ENCODE measurements at regions not wholly inside any gene's neighbourhood (a gene's known extent, or its start where the extent isn't known, plus 50 kb on each side); places are given as distances from the start of the nearest gene placed in this dataset.

GRCh38 chr2:128651000-128651399, 332.3 kb upstream of the HS6ST1 start:
- TF ChIP-seq, protein P1, sequence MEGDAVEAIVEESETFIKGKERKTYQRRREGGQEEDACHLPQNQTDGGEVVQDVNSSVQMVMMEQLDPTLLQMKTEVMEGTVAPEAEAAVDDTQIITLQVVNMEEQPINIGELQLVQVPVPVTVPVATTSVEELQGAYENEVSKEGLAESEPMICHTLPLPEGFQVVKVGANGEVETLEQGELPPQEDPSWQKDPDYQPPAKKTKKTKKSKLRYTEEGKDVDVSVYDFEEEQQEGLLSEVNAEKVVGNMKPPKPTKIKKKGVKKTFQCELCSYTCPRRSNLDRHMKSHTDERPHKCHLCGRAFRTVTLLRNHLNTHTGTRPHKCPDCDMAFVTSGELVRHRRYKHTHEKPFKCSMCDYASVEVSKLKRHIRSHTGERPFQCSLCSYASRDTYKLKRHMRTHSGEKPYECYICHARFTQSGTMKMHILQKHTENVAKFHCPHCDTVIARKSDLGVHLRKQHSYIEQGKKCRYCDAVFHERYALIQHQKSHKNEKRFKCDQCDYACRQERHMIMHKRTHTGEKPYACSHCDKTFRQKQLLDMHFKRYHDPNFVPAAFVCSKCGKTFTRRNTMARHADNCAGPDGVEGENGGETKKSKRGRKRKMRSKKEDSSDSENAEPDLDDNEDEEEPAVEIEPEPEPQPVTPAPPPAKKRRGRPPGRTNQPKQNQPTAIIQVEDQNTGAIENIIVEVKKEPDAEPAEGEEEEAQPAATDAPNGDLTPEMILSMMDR (IDR thresholded peaks at IDR 0.05; ENCODE audit: low read depth, low read length), result no peak
- TF ChIP-seq EZH2phosphoT487 (IDR thresholded peaks at IDR 0.05; ENCODE audit: low read depth), result no peak
